ENCODE measurements at regions not wholly inside any gene's neighbourhood (a gene's known extent, or its start where the extent isn't known, plus 50 kb on each side); places are given as distances from the start of the nearest gene placed in this dataset.

DNA sequence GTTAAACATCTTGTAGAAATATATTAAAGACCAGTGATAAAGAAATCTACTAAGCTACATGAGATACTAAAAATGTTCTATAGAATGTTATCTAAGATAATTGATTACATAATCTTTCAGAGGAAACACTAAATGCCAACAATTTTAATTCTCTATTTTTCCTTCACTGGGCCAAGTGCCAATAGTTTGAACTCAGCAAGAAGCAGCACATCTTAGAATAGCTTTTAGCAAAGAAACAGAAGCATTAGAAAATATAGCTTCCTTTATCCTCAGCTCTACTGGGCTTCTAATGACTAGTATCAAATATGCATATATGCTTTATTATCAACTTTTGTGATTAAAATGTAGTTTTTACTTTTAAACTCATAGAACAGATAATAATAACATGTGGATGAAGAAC lies 461.4 kb upstream of the USP15 start:
- Histone ChIP-seq H3K27me3 (ENCODE audit: control insufficient read depth, low read length) (no peaks in the 10 kb centered on the region), H3K4me3 (ENCODE audit: low read length) (no peak overlapping the region), H3K79me2 (ENCODE audit: control insufficient read depth, low read length) (no peaks in the 10 kb centered on the region), H3K9me3 (ENCODE audit: control insufficient read depth, insufficient read depth, low read length) (no peaks in the 10 kb centered on the region), H3K27ac (ENCODE audit: low read depth, low read length) (no peak overlapping the region), H3K4me1 (ENCODE audit: control insufficient read depth, low read length) (no peaks in the 10 kb centered on the region), H3F3A (ENCODE audit: control insufficient read depth, insufficient read depth) (no peaks in the 10 kb centered on the region), H3K9me2 (replicated peaks; ENCODE audit: control insufficient read depth, low read length) (no peaks in the 10 kb centered on the region), H4K20me1 (ENCODE audit: control insufficient read depth, insufficient read depth, low read depth, low read length) (no peaks in the 10 kb centered on the region), H3K4me2 (ENCODE audit: low read length) (no peak overlapping the region), H3K36me3 (ENCODE audit: control insufficient read depth, low read length) (no peaks in the 10 kb centered on the region)
- TF ChIP-seq, protein P1, sequence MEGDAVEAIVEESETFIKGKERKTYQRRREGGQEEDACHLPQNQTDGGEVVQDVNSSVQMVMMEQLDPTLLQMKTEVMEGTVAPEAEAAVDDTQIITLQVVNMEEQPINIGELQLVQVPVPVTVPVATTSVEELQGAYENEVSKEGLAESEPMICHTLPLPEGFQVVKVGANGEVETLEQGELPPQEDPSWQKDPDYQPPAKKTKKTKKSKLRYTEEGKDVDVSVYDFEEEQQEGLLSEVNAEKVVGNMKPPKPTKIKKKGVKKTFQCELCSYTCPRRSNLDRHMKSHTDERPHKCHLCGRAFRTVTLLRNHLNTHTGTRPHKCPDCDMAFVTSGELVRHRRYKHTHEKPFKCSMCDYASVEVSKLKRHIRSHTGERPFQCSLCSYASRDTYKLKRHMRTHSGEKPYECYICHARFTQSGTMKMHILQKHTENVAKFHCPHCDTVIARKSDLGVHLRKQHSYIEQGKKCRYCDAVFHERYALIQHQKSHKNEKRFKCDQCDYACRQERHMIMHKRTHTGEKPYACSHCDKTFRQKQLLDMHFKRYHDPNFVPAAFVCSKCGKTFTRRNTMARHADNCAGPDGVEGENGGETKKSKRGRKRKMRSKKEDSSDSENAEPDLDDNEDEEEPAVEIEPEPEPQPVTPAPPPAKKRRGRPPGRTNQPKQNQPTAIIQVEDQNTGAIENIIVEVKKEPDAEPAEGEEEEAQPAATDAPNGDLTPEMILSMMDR (IDR thresholded peaks at IDR 0.05; ENCODE audit: low read depth, low read length, poor library complexity, severe bottlenecking): no peak
- TF ChIP-seq EZH2phosphoT487 (IDR thresholded peaks at IDR 0.05; ENCODE audit: borderline replicate concordance, low read length): no peak

DNA sequence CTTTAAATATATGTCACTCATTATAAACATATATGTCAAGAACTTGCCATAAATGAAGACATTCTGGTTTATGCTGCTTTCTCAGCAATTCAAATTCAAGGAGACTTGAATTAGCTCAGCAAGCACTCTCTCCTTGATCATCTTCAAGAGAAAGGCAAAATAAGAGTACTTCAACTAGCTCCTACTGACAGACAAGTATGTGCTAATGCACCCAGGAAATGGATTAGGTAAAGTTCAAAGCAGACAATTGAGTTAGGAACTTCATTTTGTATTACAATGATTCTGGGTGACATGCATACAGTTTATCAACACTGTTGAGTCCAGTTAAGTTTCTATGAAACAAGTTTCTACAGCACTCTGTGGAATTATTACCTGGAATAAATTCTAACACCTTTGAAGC lies 455.9 kb upstream of the USP15 start:
- Histone ChIP-seq H3K36me3 (ENCODE audit: control insufficient read depth, low read length) (no peaks in the 10 kb centered on the region), H3K4me1 (ENCODE audit: control insufficient read depth, low read length) (no peaks in the 10 kb centered on the region), H3F3A (ENCODE audit: control insufficient read depth, insufficient read depth) (no peaks in the 10 kb centered on the region), H3K27me3 (ENCODE audit: control insufficient read depth, low read length) (no peaks in the 10 kb centered on the region), H3K9me2 (replicated peaks; ENCODE audit: control insufficient read depth, low read length) (no peaks in the 10 kb centered on the region), H3K4me3 (ENCODE audit: low read length) (no peak overlapping the region), H3K79me2 (ENCODE audit: control insufficient read depth, low read length) (no peaks in the 10 kb centered on the region), H3K9me3 (ENCODE audit: control insufficient read depth, insufficient read depth, low read length) (no peaks in the 10 kb centered on the region), H4K20me1 (ENCODE audit: control insufficient read depth, insufficient read depth, low read depth, low read length) (no peaks in the 10 kb centered on the region), H3K4me2 (ENCODE audit: low read length) (no peak overlapping the region), H3K27ac (ENCODE audit: low read depth, low read length) (no peak overlapping the region)
- no peak for TF ChIP-seq EZH2phosphoT487 (IDR thresholded peaks at IDR 0.05; ENCODE audit: borderline replicate concordance, low read length)
- TF ChIP-seq, protein P1 (IDR thresholded peaks at IDR 0.05; ENCODE audit: low read depth, low read length, poor library complexity, severe bottlenecking): no peak

DNA sequence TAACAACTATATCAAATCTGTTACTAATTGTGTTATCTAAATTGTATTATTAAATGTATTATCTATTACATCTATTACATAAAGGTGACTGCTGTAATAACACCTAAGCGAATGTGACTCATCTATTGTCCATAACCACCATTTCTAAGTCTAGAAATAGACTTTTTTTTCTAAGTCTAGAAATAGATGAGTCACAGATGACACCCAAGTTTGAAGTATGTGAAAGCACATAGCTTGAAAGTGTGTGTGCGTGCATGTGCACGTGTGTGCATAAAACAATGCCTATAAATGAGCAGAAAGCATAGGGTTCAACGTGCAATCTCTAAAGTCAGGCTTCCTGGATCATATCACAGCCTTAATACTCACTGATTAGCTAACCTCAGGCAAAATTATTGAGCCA lies 451.3 kb upstream of the USP15 start:
- no peaks in the 10 kb centered on the region for H3K79me2 ChIP-seq (ENCODE audit: control insufficient read depth, low read length)
- no peak overlapping the region for H3K27ac ChIP-seq (ENCODE audit: low read depth, low read length)
- no peaks in the 10 kb centered on the region for H3F3A ChIP-seq (ENCODE audit: control insufficient read depth, insufficient read depth)
- H4K20me1 ChIP-seq (ENCODE audit: control insufficient read depth, insufficient read depth, low read depth, low read length): no peaks in the 10 kb centered on the region
- no peak overlapping the region for H3K4me2 ChIP-seq (ENCODE audit: low read length)
- no peak overlapping the region for H3K4me3 ChIP-seq (ENCODE audit: low read length)
- H3K27me3 ChIP-seq (ENCODE audit: control insufficient read depth, low read length): no peaks in the 10 kb centered on the region
- TF ChIP-seq, protein P1 (IDR thresholded peaks at IDR 0.05; ENCODE audit: low read depth, low read length, poor library complexity, severe bottlenecking): no peak
- no peak for TF ChIP-seq EZH2phosphoT487 (IDR thresholded peaks at IDR 0.05; ENCODE audit: borderline replicate concordance, low read length)
- H3K4me1 ChIP-seq (ENCODE audit: control insufficient read depth, low read length): no peaks in the 10 kb centered on the region
- H3K9me2 ChIP-seq (replicated peaks; ENCODE audit: control insufficient read depth, low read length): no peaks in the 10 kb centered on the region
- H3K9me3 ChIP-seq (ENCODE audit: control insufficient read depth, insufficient read depth, low read length): no peaks in the 10 kb centered on the region
- H3K36me3 ChIP-seq (ENCODE audit: control insufficient read depth, low read length): no peaks in the 10 kb centered on the region

DNA sequence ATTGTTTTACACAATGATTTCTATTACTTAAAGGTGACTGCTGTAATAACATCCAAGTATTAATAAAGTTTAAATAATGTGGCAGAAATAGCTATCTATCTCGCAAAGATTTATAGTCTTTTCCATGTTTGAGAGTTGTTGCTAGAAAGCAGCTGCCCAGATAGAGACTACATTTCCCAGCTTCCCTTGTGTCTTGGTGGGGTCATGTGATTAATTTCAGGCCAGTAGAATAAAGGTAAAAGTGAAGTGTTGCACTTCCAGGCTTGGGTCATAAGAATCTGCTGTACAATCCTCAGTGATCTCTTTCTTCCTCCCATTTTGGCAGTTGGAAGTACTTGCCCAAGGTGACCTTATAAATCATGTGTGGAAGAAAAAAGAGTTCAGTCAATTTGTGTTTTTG lies 449.7 kb upstream of the USP15 start:
- H3K4me1 ChIP-seq (ENCODE audit: control insufficient read depth, low read length): no peaks in the 10 kb centered on the region
- H3K36me3 ChIP-seq (ENCODE audit: control insufficient read depth, low read length): no peaks in the 10 kb centered on the region
- TF ChIP-seq, protein P1 (IDR thresholded peaks at IDR 0.05; ENCODE audit: low read depth, low read length, poor library complexity, severe bottlenecking): no peak
- no peak for TF ChIP-seq EZH2phosphoT487 (IDR thresholded peaks at IDR 0.05; ENCODE audit: borderline replicate concordance, low read length)
- no peaks in the 10 kb centered on the region for H3K79me2 ChIP-seq (ENCODE audit: control insufficient read depth, low read length)
- H4K20me1 ChIP-seq (ENCODE audit: control insufficient read depth, insufficient read depth, low read depth, low read length): no peaks in the 10 kb centered on the region
- no peaks in the 10 kb centered on the region for H3K9me3 ChIP-seq (ENCODE audit: control insufficient read depth, insufficient read depth, low read length)
- no peak overlapping the region for H3K4me2 ChIP-seq (ENCODE audit: low read length)
- H3K9me2 ChIP-seq (replicated peaks; ENCODE audit: control insufficient read depth, low read length): no peaks in the 10 kb centered on the region
- H3F3A ChIP-seq (ENCODE audit: control insufficient read depth, insufficient read depth): no peaks in the 10 kb centered on the region
- H3K27me3 ChIP-seq (ENCODE audit: control insufficient read depth, low read length): no peaks in the 10 kb centered on the region
- no peak overlapping the region for H3K27ac ChIP-seq (ENCODE audit: low read depth, low read length)
- H3K4me3 ChIP-seq (ENCODE audit: low read length): no peak overlapping the region

All from DOHH2 (cell line).